GM23248 (cell line): ENCODE measurements at regions not wholly inside any gene's neighbourhood (a gene's known extent, or its start where the extent isn't known, plus 50 kb on each side); places are given as distances from the start of the nearest gene placed in this dataset.

Experiments used
- DNase-seq: peaks from one replicate; pipeline ENCODE4 v3.0.0-alpha.2; 2015
- H2AFZ ChIP-seq: fragments of 200-600 bp; sonication (generic); 2 replicates; pipeline ENCODE4 v1.6.1; 2016; ENCODE audit warnings: antibody characterized with exemption
- H3F3A ChIP-seq: fragments of 200-600 bp; sonication (generic); 2 replicates; pipeline ENCODE4 v1.6.1; 2016; ENCODE audit warnings: mild to moderate bottlenecking, antibody characterized with exemption, mixed run types; ENCODE audit not compliant: insufficient read depth
- H3K27ac ChIP-seq: fragments of 200-600 bp; sonication (generic); 2 replicates; pipeline ENCODE4 v1.5.1; 2016; ENCODE audit warnings: mild to moderate bottlenecking
- H3K27me3 ChIP-seq: fragments of 200-600 bp; sonication (generic); replicated peaks from 2 replicates; pipeline ENCODE4 v1.6.1; 2016; ENCODE audit warnings: mild to moderate bottlenecking; ENCODE audit not compliant: insufficient read depth
- H3K36me3 ChIP-seq: fragments of 200-600 bp; sonication (generic); 2 replicates; pipeline ENCODE4 v1.6.1; 2016; ENCODE audit warnings: low read depth, mild to moderate bottlenecking
- H3K4me1 ChIP-seq: fragments of 200-600 bp; sonication (generic); 2 replicates; pipeline ENCODE4 v1.6.1; 2016; ENCODE audit warnings: mild to moderate bottlenecking; ENCODE audit not compliant: insufficient read depth
- H3K4me2 ChIP-seq: fragments of 200-600 bp; sonication (generic); one replicate; pipeline ENCODE4 v1.6.1; 2016; ENCODE audit warnings: mild to moderate bottlenecking; ENCODE audit not compliant: unreplicated experiment
- H3K4me3 ChIP-seq: fragments of 200-600 bp; sonication (generic); 2 replicates; pipeline ENCODE4 v1.5.1; 2016; ENCODE audit warnings: mild to moderate bottlenecking
- H3K79me2 ChIP-seq: fragments of 200-600 bp; sonication (generic); 2 replicates; pipeline ENCODE4 v1.6.1; 2016; ENCODE audit warnings: mild to moderate bottlenecking; ENCODE audit not compliant: insufficient read depth
- H3K9ac ChIP-seq: fragments of 200-600 bp; sonication (generic); 2 replicates; pipeline ENCODE4 v1.6.1; 2016; ENCODE audit warnings: mild to moderate bottlenecking
- H3K9me2 ChIP-seq: fragments of 200-600 bp; sonication (generic); 2 replicates; pipeline ENCODE4 v1.6.1; 2016; ENCODE audit warnings: mixed run types, mild to moderate bottlenecking, moderate library complexity; ENCODE audit not compliant: insufficient read depth
- H3K9me3 ChIP-seq: fragments of 200-600 bp; sonication (generic); one replicate; pipeline ENCODE4 v1.6.1; 2017; ENCODE audit warnings: low read depth
- H4K20me1 ChIP-seq: fragments of 200-600 bp; sonication (generic); 2 replicates; pipeline ENCODE4 v1.6.0; 2016; ENCODE audit not compliant: insufficient read depth
- EZH2 ChIP-seq: fragments of 200-600 bp; sonication (generic); IDR thresholded peaks from 2 replicates; pipeline ENCODE4 v1.6.1; 2018; ENCODE audit warnings: antibody characterized with exemption, mild to moderate bottlenecking; ENCODE audit not compliant: insufficient read depth, poor library complexity, severe bottlenecking
- EZH2phosphoT487 ChIP-seq: fragments of 200-600 bp; sonication (generic); IDR thresholded peaks from 2 replicates; pipeline ENCODE4 v1.6.1; 2018; ENCODE audit warnings: antibody characterized with exemption, moderate library complexity, mild to moderate bottlenecking, low read depth; ENCODE audit not compliant: insufficient read depth
- WGBS, 2 experiments: methylation state at CpG; one replicate each; pipeline ENCODE4 v1.1.6; 2015 to 2017; ENCODE audit warnings: low lambda C conversion rate in 2 of 2, low coverage in 1 of 2; ENCODE audit errors: missing lambda C conversion rate in 2 of 2; 5-methylcytosine and 5-hydroxymethylcytosine counted together
- in situ Hi-C: fragments of 300-500 bp; cut with MboI; formaldehyde crosslinking; loops from 2 replicates; pipeline ENCODE4 v1.15.0; 2020

- H3K9me3 ChIP-seq = no peaks in the 10 kb centered on the region
- H3K36me3 ChIP-seq = no peaks in the 10 kb centered on the region; the same call in 1 of the 2 replicates
- TF ChIP-seq EZH2 (no peak), EZH2phosphoT487 (no peak)
- H3K9me2 ChIP-seq = no peaks in the 10 kb centered on the region
- H3K27me3 ChIP-seq = no peaks in the 10 kb centered on the region
- no peak overlapping the region for H3K4me3 ChIP-seq
- peak overlapping the region; percentile 52; the same call in 1 of the 2 replicates for H2AFZ ChIP-seq
- H4K20me1 ChIP-seq = no peaks in the 10 kb centered on the region
- DNase-seq = peak; percentile 13
- H3K4me1 ChIP-seq = peaks cover 17% of the 10 kb centered on the region
- no peak overlapping the region for H3K4me2 ChIP-seq
- in situ Hi-C loops = no loop called here
- no peaks in the 10 kb centered on the region for H3K79me2 ChIP-seq
- 77 to 80% methylated on average over 5 of the region's 5 CpGs for WGBS, 2 experiments
- peaks cover 20% of the 10 kb centered on the region for H3F3A ChIP-seq
- no peak overlapping the region for H3K9ac ChIP-seq
- no peak overlapping the region for H3K27ac ChIP-seq
Observed at GRCh38 chr1:115233598-115233997, 104.5 kb downstream of the NGF start.

GRCh38 chr1:115230281-115230680, 107.8 kb downstream of the NGF start:
- Histone ChIP-seq H3K9me2 (no peaks in the 10 kb centered on the region), H3F3A (peaks cover 9% of the 10 kb centered on the region; the same call in 1 of the 2 replicates), H3K27ac (no peak overlapping the region), H3K36me3 (no peaks in the 10 kb centered on the region), H3K4me2 (no peak overlapping the region), H3K79me2 (no peaks in the 10 kb centered on the region), H3K9ac (no peak overlapping the region), H3K4me3 (no peak overlapping the region), H3K4me1 (peaks cover 19% of the 10 kb centered on the region; the same call in 1 of the 2 replicates), H4K20me1 (no peaks in the 10 kb centered on the region), H3K9me3 (no peaks in the 10 kb centered on the region), H2AFZ (no peak overlapping the region), H3K27me3 (no peaks in the 10 kb centered on the region)
- WGBS, 2 experiments = 48 to 52% methylated on average over 3 of the region's 3 CpGs
- in situ Hi-C loops = no loop called here
- no peak for DNase-seq
- TF ChIP-seq EZH2phosphoT487 (no peak), EZH2 (no peak)

- no peaks in the 10 kb centered on the region for H3K79me2 ChIP-seq
- H3K4me1 ChIP-seq = peaks cover 19% of the 10 kb centered on the region; the same call in 1 of the 2 replicates
- H4K20me1 ChIP-seq = no peaks in the 10 kb centered on the region
- TF ChIP-seq EZH2 = no peak
- TF ChIP-seq EZH2phosphoT487 = no peak
- H3K9me3 ChIP-seq = no peaks in the 10 kb centered on the region
- no peaks in the 10 kb centered on the region for H3K27me3 ChIP-seq
- H3F3A ChIP-seq = peaks cover 9% of the 10 kb centered on the region; the same call in 1 of the 2 replicates
- no peak overlapping the region for H2AFZ ChIP-seq
- H3K4me2 ChIP-seq = no peak overlapping the region
- in situ Hi-C loops = no loop called here
- DNase-seq = no peak
- H3K27ac ChIP-seq = no peak overlapping the region
- no peaks in the 10 kb centered on the region for H3K36me3 ChIP-seq
- WGBS, 2 experiments = 97 to 100% methylated on average over 1 of the region's 1 CpG
- no peak overlapping the region for H3K4me3 ChIP-seq
- no peaks in the 10 kb centered on the region for H3K9me2 ChIP-seq
- no peak overlapping the region for H3K9ac ChIP-seq
Observed at GRCh38 chr1:115229016-115229415, 109.0 kb downstream of the NGF start.

GRCh38 chr1:115228191-115228590, 109.9 kb downstream of the NGF start:
- WGBS, 2 experiments = 94 to 96% methylated on average over 4 of the region's 4 CpGs
- H3F3A ChIP-seq = peaks cover 9% of the 10 kb centered on the region; the same call in 1 of the 2 replicates
- no peak overlapping the region for H2AFZ ChIP-seq
- H3K9me2 ChIP-seq = no peaks in the 10 kb centered on the region
- in situ Hi-C loops = no loop called here
- H3K9me3 ChIP-seq = no peaks in the 10 kb centered on the region
- no peak overlapping the region for H3K4me3 ChIP-seq
- peak overlapping the region; percentile 35 for H3K4me2 ChIP-seq
- H4K20me1 ChIP-seq = no peaks in the 10 kb centered on the region
- DNase-seq = no peak
- H3K27ac ChIP-seq = peak overlapping the region; percentile 35; the same call in 1 of the 2 replicates
- TF ChIP-seq EZH2 (no peak), EZH2phosphoT487 (no peak)
- no peak overlapping the region for H3K9ac ChIP-seq
- no peaks in the 10 kb centered on the region for H3K79me2 ChIP-seq
- no peaks in the 10 kb centered on the region for H3K36me3 ChIP-seq
- no peaks in the 10 kb centered on the region for H3K27me3 ChIP-seq
- H3K4me1 ChIP-seq = peaks cover 13% of the 10 kb centered on the region; the same call in 1 of the 2 replicates
